ENCODE measurements at regions not wholly inside any gene's neighbourhood (a gene's known extent, or its start where the extent isn't known, plus 50 kb on each side); places are given as distances from the start of the nearest gene placed in this dataset.

GRCh38 chr13:50358231-50359040 is 343.2 kb downstream of the KCNRG start:
- DNase-seq: peak in 2 of 3 donors; percentile 35 to 62

DNA sequence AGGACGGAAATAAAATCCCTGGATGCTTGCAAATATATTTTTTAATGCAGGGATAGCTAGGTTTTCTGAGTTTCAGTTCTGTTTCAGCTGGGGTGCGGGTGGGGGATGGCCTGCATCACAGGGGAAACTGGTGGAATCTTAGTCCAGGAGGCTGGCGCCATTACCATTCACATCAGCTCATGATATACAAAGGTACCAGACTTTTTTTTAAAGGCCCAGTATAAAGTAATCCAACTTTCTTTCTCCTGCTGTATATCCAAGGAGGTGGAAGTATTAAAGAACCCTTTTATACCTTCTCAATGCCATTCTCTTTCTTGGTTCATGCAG is 343.8 kb downstream of the KCNRG start:
- DNase-seq: no peak

DNA sequence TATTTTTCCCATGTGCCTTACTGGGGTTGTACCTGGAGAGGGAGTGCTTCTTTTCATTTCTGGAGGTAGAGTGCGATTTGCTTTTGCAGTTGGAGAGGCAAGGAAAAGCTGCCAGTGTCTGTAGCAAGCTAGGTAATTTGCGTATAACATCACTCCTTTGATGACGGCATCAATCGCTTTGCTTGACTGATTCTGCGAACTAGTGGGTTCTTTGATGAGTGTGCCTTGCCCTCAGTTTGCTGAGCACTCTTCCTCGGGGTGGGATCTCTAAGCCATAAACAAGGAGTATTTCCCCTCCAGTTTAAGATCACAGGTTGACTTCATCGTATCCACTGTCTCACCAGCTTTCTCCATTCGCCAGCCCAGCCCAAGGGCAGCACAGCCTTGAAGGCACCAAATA is 344.5 kb downstream of the KCNRG start:
- no peak for DNase-seq

GRCh38 chr13:50360637-50361036 is 345.4 kb downstream of the KCNRG start:
- DNase-seq: no peak

GRCh38 chr13:50361282-50361681 is 346.0 kb downstream of the KCNRG start:
- no peak for DNase-seq

DNA sequence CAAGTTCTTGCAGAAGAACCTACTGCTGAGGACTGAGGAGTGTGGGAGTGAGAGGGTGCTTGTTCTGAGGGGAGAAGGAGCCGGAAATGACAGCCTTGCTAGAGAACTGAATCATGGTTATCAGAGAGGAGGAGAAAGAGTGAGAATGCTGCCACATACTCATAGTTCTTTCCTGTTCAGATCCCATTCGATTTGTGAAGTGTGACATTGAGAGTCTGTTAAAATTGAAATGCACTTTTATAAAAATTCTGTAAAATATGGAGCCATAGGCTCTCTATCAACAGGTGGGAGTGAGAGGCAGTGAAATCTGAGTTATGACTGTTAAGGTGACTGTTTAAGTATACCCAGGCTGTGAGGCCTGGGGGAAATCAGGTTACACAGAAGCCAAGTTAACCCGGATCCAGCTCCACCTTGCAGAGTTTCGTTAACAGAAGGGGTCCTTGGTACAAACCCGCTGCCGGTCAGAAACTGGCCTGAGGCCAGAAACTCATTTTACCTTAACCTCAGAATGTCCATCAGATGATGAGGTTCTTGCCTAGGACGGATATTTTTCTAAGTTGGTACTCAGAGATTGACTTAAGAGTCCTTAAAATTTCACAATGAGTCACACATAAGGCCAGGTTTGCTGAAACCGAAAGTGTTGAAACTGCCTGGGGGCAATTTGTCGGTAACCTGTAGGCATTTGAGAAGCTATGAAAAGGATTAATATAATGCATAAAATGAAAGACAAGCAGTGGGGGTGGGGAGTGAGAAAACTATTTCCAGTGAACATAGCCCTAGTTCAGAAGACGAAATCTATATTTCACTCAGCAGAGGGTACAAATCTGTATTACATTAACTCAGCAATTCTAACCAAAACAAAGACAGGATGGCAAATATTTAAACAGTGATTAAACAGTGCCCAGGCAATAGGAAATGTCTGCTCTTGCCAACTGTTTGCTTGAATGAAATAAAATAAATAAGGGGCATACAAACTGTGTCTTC is 350.5 kb downstream of the KCNRG start:
- DNase-seq: no peak

- no peak for DNase-seq
Observed at GRCh38 chr13:50366488-50367174, 351.4 kb downstream of the KCNRG start.

DNA sequence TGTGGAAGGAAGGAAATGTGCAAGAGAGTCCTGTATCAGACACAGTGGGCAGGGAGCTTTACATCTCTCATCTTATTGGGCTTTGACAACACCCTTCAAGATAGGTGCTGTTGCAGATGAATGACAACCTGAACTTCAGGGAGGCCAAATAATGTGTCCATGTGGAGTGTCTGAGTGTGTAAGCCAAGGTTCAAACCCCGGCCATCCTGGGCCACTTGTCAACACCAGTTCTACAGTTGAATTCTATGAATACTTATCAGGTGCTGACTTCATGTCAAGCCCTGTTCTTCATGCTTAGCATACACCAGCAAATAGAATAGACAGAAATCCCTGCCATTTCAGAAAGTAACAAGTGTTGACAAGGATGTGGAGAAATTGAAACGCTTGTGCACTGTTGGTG is 354.4 kb downstream of the KCNRG start:
- DNase-seq: no peak

DNA sequence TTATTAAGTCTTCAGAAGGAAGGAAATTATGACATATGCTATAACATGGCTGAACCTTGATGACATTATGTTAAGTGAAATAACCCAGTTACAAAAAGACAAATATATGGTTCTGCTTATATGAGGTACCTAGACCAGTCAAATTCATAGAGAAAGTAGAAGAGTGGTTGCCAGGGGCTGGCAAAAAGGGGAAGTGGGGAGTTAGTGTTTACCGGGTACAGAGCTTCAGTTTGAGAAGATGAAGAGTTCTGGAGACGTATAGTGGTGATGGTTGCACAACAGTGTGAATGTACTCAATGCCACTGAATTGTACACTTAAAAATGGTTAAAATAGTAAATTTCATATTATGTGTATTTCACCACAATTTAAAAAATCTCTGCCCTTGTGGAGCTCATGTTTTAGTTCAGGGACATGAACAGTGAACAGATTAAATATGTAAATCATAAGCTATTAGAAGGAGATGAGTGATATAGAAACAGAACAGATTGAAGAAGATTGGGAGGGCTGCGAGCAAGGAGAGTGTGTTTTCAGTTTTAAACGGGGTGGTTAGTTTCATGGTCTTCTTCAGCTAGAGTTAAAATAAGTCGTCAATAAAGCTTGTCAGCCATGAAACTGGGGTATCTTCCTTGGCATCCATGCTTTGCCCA is 355.2 kb downstream of the KCNRG start:
- no peak for DNase-seq

GRCh38 chr13:50374517-50374916 is 359.3 kb downstream of the KCNRG start:
- no peak for DNase-seq

GRCh38 chr13:50375792-50376191 is 360.5 kb downstream of the KCNRG start:
- DNase-seq: no peak

DNA sequence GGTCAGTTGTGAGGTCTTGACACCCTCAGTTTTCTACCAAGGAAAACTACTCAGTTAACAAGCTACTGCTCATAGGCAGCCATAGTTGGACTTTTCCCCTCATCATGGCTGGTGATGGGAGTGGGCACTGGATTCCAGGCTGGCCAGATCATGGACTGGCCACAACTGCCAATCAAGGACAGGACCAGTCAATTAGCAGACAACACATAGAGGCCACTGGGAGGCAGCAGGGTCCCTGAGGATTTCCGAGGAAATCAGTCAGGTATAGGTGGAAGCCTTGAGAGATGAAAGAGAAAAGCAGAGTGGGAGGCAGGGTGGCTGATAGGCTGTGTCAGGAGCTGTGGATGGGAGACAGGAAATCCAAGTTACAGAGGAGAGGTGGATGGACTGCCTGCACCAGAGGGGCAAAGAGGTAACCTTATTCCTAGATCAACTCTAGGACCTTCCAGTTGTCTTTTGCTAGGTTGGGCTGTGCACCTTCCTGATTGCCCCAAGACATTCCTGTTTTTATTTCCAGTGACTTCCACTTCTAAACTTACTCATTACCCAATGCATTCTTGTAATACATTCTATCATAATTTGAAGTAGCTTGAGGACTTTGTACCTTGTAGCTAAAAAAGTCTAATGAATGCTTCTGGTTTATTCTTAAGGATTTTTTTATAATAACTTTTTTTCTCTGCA is 361.8 kb downstream of the KCNRG start:
- DNase-seq: no peak

- DNase-seq: no peak
Observed at GRCh38 chr13:50377726-50378270, 362.6 kb downstream of the KCNRG start.

DNA sequence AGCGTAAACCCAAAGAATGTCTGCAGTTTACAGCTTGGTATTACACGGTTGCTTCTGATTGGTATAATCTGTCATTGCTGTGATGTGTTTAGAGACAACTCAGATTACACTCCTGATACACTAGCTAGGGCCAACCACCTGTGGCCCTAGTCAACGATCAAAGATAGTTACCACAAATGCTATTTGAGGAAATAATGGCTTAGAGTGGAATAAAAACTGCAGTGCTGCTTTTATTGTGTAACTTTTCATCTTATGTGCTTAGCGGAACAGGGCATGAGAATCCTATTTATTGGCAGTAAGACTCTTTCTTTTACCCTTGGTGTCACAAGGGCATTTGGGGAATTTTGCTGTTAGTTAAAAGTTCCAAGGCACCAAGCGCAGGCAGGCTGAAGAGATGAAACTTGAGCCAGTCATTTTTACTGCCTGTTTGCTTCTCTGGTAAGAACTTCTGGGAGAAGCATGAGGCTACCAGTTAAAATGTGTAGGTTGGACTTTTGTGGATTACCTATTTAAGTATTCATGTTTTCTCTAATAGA is 363.3 kb downstream of the KCNRG start:
- DNase-seq: no peak

GRCh38 chr13:50379584-50379983 is 364.3 kb downstream of the KCNRG start:
- DNase-seq: no peak

- DNase-seq: no peak
Observed at GRCh38 chr13:50380905-50381304, 365.7 kb downstream of the KCNRG start.

GRCh38 chr13:50382511-50382910 is 367.3 kb downstream of the KCNRG start:
- no peak for DNase-seq

DNA sequence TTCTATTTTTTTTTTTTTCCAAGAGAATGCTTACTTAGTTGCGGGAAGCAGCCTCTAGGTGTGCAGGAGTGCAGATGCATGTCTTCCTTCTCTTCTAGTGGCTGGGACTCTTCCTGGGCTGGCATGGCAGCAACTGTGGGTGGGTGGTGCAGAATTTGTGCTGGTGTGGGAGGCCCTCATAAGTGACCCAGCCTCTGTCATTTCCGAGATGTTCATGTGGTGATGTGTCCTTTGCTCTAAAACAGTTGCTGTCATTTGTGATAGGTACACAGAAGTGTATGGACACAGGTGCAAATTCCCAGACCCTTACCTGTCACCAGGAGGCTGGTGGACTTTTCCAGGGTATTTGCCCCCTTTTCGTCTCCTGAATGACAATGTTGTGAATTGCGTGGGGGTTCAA is 367.7 kb downstream of the KCNRG start:
- DNase-seq: no peak

DNA sequence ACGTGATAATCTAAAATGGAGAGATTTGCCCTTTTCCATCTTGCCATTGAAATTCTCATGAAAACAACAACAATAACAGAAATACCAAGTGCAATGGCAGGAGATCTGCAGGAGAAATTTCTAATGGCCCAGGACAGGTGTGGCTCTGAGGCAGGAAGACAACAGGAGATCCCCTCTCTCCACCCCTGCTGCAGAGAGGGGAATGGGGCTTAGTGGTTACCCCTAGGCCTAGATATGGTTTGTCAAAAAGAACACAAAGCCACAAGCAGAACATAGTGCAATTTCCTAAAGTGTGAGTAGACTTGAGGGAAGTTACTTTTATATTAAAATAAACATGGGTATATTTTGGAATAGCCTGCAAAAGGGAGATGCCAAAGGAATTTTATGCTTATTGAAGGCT is 369.5 kb downstream of the KCNRG start:
- no peak for DNase-seq

DNA sequence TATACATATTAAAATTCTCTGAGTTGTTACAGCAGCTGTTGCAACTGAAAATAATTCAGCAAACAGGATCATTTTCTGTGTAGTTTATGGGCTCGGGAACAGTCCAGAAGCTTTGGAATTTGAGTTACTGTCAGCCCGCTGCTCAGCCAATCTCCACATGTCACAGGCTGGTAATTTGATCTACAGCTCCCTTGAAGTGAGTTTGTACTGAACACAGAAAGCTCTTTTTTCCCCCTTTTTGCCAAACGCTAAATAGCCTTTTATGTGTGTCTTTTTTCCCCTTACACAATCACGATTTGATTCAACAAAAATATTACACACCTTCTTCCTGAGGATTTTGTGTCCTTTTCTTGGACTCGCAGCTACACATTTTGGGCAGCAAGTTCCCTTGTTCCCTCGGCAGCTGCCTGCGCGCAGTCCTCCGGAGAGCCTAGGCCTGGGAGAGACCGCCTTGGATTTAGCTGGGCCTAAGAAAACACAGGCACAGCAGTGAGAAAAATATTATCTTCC is 371.4 kb downstream of the KCNRG start:
- DNase-seq: peak; percentile 69 to 87 (median 76)

Data from muscle of back (tissue), 3 donors.